Head of caudate nucleus (tissue), 42 donors: ENCODE measurements at regions not wholly inside any gene's neighbourhood (a gene's known extent, or its start where the extent isn't known, plus 50 kb on each side); places are given as distances from the start of the nearest gene placed in this dataset.

Experiments
- DNase-seq, 42 donors: peaks; one replicate each; pipeline versions ENCODE4 v3.0.0 to v3.0.0-alpha.2; 2020 to 2021; ENCODE audit warnings: mixed read lengths in 7 of 42
- intact Hi-C: fragments of 100-400 bp; cut with DNase I; formaldehyde crosslinking; loops from one replicate; pipeline ENCODE4 v1.15.0; 2022

- no peak for DNase-seq
- intact Hi-C loops = no loop called here
These were observed 136.2 kb upstream of the BACE2 start for GRCh38 chr21:41031701-41032220.

- intact Hi-C loops = no loop called here
- no peak for DNase-seq
These were observed 135.4 kb upstream of the BACE2 start for GRCh38 chr21:41032541-41032940.

GRCh38 chr21:41037212-41037611 is 130.7 kb upstream of the BACE2 start:
- DNase-seq = peak in 4 of 42 donors; percentile 11 to 43 (median 28)
- intact Hi-C loops = no loop called here

- DNase-seq = peak in 1 of 42 donors; percentile 7
- intact Hi-C loops = no loop called here
These were observed 130.0 kb upstream of the BACE2 start for GRCh38 chr21:41037936-41038335.

- intact Hi-C loops = no loop called here
- DNase-seq = no peak
These were observed 124.9 kb upstream of the BACE2 start for GRCh38 chr21:41043014-41043413.

- intact Hi-C loops = no loop called here
- DNase-seq = peak in 29 of 42 donors; percentile 10 to 66 (median 38)
These were observed 122.3 kb upstream of the BACE2 start for GRCh38 chr21:41045534-41046268.

- DNase-seq = no peak
- intact Hi-C loops = no loop called here
These were observed 119.8 kb upstream of the BACE2 start for GRCh38 chr21:41048145-41048544.

GRCh38 chr21:41048623-41049022 is 119.3 kb upstream of the BACE2 start:
- intact Hi-C loops = no loop called here
- no peak for DNase-seq

GRCh38 chr21:41052820-41053555 is 115.0 kb upstream of the BACE2 start:
- DNase-seq = no peak
- intact Hi-C loops = no loop called here

GRCh38 chr21:41054018-41054578 is 113.9 kb upstream of the BACE2 start:
- DNase-seq = peak in 1 of 42 donors; percentile 33
- intact Hi-C loops = no loop called here

- no peak for DNase-seq
- intact Hi-C loops = no loop called here
These were observed 112.7 kb upstream of the BACE2 start for GRCh38 chr21:41055266-41055665.

- intact Hi-C loops = loop anchor here (10.0 kb wide), 1 partner anchor 595 kb away; no protein-coding TSS in a partner anchor
- DNase-seq = no peak
These were observed 108.1 kb upstream of the BACE2 start for GRCh38 chr21:41059871-41060270.

GRCh38 chr21:41061701-41062100 is 106.3 kb upstream of the BACE2 start:
- DNase-seq = no peak
- intact Hi-C loops = loop anchor here (10.0 kb wide), 1 partner anchor 597 kb away; no protein-coding TSS in a partner anchor

GRCh38 chr21:41064334-41064791 is 103.6 kb upstream of the BACE2 start:
- DNase-seq = peak in 11 of 42 donors; percentile 10 to 52 (median 31)
- intact Hi-C loops = loop anchor here (10.0 kb wide), 1 partner anchor 600 kb away; no protein-coding TSS in a partner anchor

- DNase-seq = no peak
- intact Hi-C loops = loop anchor here (5.0 to 10.0 kb wide), 2 partner anchors 600 to 923 kb away; no protein-coding TSS in a partner anchor
These were observed 103.0 kb upstream of the BACE2 start for GRCh38 chr21:41064951-41065350.

GRCh38 chr21:41065539-41065938 is 102.4 kb upstream of the BACE2 start:
- intact Hi-C loops = loop anchor here (5.0 to 10.0 kb wide), 2 partner anchors 601 to 923 kb away; no protein-coding TSS in a partner anchor
- DNase-seq = no peak

- intact Hi-C loops = loop anchor here (5.0 to 10.0 kb wide), 2 partner anchors 602 to 924 kb away; no protein-coding TSS in a partner anchor
- DNase-seq = no peak
These were observed 101.6 kb upstream of the BACE2 start for GRCh38 chr21:41066086-41066938.

- DNase-seq = no peak
These were observed 100.3 kb upstream of the BACE2 start for GRCh38 chr21:41067709-41068108.

More at GRCh38 chr21:41067709-41068108, 100.3 kb upstream of the BACE2 start:
- intact Hi-C loops = loop anchor here (5.0 to 10.0 kb wide), 2 partner anchors 603 to 925 kb away; no protein-coding TSS in a partner anchor
